ENCODE measurements at regions not wholly inside any gene's neighbourhood (a gene's known extent, or its start where the extent isn't known, plus 50 kb on each side); places are given as distances from the start of the nearest gene placed in this dataset.

DNA sequence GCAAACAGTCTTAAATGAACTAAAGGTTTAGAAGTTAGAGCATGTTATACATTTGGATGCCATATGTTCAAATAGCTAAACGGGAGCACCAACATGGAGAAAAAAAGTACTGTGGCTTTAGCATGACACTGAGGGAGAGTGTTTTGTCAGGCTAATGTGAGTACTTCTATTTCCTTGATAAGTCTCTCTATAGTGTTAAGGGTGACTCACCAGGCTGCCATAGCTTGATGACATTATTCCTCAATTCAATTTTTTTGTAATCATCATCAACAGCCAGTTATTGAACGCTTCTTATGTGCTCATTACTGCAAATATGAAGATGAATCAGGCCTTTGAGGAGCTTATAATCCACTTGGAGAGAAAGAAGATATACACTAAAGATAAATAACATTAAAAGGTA lies 211.4 kb upstream of the GPR101 start:
- Histone ChIP-seq H3K27me3 (ENCODE audit: control insufficient read depth, insufficient read depth, low read length) (no peaks in the 10 kb centered on the region), H3K4me3 (ENCODE audit: low read length) (no peak overlapping the region), H3K4me1 (ENCODE audit: control insufficient read depth, insufficient read depth, low read length) (no peaks in the 10 kb centered on the region), H3K36me3 (ENCODE audit: control insufficient read depth, insufficient read depth, low read length) (no peaks in the 10 kb centered on the region), H3K9ac (ENCODE audit: low read length) (no peak overlapping the region), H3K9me3 (ENCODE audit: control insufficient read depth, low read length) (no peaks in the 10 kb centered on the region)

DNA sequence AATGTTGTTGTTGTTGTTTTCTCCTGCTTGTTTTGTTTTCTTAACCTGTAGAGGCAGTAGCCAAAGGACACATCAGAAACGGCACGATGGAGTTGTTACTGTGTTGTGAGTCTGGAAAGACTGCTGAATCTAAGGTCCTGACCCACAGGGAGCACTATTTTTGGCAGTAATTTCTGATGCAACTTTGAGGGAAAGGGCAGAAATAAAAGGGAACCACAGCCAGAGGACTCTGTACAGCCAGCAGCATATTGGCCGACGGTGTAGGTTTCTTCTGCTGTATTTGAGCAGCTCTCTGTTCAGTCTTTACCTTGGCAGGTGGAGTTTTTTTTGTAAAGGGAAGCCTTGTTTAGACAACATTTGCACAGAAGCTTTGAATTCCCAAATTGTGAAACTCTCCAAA lies 203.0 kb upstream of the GPR101 start:
- Histone ChIP-seq H3K4me1 (ENCODE audit: control insufficient read depth, insufficient read depth, low read length) (no peaks in the 10 kb centered on the region), H3K36me3 (ENCODE audit: control insufficient read depth, insufficient read depth, low read length) (no peaks in the 10 kb centered on the region), H3K27me3 (ENCODE audit: control insufficient read depth, insufficient read depth, low read length) (no peaks in the 10 kb centered on the region)

DNA sequence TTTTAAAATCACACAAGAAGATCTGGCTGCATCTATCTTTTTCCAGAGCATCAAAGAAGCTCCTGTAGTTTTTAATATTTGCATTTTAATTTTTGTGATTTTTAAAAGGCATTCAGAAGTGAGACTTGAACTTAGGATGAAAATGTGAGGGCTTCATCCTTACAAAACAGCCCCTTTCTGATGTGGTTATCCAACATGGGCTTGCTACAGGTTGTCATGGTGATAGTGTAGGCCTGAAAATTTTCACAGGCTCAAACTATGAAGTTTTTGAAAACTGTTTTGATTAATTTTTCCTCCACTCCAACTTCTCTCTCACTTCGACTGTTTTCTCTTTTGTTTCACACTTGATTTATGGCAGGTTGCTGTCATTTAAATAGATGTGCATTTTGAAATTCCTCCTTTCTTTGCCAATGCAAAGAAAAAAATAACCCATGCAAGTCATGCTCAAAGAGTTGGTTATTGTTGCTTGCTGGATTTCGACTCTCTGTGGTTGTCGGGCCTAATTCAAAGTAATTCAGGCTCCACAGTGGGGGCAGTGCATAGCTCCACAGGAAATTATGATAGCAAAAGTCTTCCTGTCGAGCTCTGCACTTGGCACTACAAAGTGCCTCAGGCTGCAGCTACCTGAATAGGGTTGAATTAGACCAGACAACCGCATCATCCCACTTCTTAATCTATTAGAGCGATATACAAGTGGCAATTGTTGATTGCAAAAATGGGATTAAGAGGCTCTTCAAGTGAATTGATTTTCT lies 201.0 kb upstream of the GPR101 start:
- no peaks in the 10 kb centered on the region for H3K9me3 ChIP-seq (ENCODE audit: control insufficient read depth, low read length)
- no peaks in the 10 kb centered on the region for H3K4me1 ChIP-seq (ENCODE audit: control insufficient read depth, insufficient read depth, low read length)
- no peaks in the 10 kb centered on the region for H3K27me3 ChIP-seq (ENCODE audit: control insufficient read depth, insufficient read depth, low read length)
- no peaks in the 10 kb centered on the region for H3K36me3 ChIP-seq (ENCODE audit: control insufficient read depth, insufficient read depth, low read length)
- no peak overlapping the region for H3K9ac ChIP-seq (ENCODE audit: low read length)
- no peak overlapping the region for H3K4me3 ChIP-seq (ENCODE audit: low read length)

More for the DNA sequence above, 203.0 kb upstream of the GPR101 start:
- H3K4me3 ChIP-seq (ENCODE audit: low read length) = no peak overlapping the region
- H3K9ac ChIP-seq (ENCODE audit: low read length) = no peak overlapping the region
- H3K9me3 ChIP-seq (ENCODE audit: control insufficient read depth, low read length) = no peaks in the 10 kb centered on the region

DNA sequence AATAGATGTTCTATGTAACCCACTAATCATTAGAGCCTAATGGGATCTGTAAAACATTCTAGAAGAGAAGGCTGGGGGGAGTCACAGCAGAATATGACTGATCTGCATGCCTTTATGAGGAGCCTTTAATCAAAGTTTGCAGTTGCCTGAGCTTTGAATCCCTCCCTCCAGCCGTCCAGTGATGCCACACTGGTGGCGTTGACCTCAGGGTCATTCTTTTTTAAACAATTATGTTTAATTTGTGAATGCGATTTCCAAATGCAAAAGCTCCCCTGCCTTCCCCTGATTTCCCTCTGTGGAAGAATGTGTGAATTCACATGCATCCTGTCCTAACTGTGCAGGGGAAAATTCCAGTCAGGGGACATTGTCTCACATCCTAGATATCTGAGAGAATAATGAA lies 199.7 kb upstream of the GPR101 start:
- no peaks in the 10 kb centered on the region for H3K27me3 ChIP-seq (ENCODE audit: control insufficient read depth, insufficient read depth, low read length)
- H3K4me1 ChIP-seq (ENCODE audit: control insufficient read depth, insufficient read depth, low read length) = no peaks in the 10 kb centered on the region
- no peaks in the 10 kb centered on the region for H3K9me3 ChIP-seq (ENCODE audit: control insufficient read depth, low read length)
- no peak overlapping the region for H3K4me3 ChIP-seq (ENCODE audit: low read length)
- H3K36me3 ChIP-seq (ENCODE audit: control insufficient read depth, insufficient read depth, low read length) = no peaks in the 10 kb centered on the region
- no peak overlapping the region for H3K9ac ChIP-seq (ENCODE audit: low read length)

DNA sequence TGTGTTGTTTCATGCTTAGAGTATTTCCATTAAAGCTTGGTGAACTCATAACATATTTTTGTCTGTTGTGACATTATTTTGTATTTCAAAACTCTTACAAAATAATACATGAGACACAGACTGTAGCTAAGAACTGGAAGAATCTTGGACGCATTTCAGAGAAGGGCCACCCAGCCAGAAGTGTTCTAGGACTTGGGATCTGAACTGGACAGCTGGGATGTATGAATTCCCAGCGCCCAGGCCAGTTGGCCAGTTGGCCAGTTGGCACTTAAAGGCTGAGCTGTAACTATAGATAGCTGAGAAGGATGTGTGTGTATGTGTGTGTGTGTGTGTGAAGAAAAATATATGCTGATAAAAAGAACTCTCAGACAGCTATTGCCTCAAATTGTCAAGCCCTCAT lies 193.4 kb upstream of the GPR101 start:
- Histone ChIP-seq H3K9ac (ENCODE audit: low read length) (no peak overlapping the region), H3K4me1 (ENCODE audit: control insufficient read depth, insufficient read depth, low read length) (no peaks in the 10 kb centered on the region), H3K4me3 (ENCODE audit: low read length) (no peak overlapping the region), H3K27me3 (ENCODE audit: control insufficient read depth, insufficient read depth, low read length) (no peaks in the 10 kb centered on the region), H3K9me3 (ENCODE audit: control insufficient read depth, low read length) (no peaks in the 10 kb centered on the region), H3K36me3 (ENCODE audit: control insufficient read depth, insufficient read depth, low read length) (no peaks in the 10 kb centered on the region)

DNA sequence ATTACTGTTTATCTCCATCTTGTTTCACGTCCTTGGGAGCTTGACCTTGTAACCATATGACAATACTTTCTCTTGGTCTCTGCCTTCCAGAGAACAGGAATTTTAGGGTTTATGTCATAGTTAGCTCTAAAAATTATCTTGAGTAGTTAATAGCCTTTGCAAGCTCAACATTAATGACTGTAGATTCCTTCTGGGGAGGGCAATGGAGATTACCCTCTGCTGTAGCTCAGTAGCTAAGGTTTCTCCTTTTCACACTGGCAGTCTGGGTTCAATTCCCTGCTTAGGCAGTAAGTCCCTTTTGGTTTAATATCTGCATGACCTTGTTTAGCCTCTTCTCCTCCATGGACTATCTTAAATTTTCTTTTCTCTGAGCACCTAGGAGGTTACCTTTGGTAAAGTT lies 181.7 kb upstream of the GPR101 start:
- Histone ChIP-seq H3K9ac (ENCODE audit: low read length) (no peak overlapping the region), H3K4me1 (ENCODE audit: control insufficient read depth, insufficient read depth, low read length) (no peaks in the 10 kb centered on the region), H3K36me3 (ENCODE audit: control insufficient read depth, insufficient read depth, low read length) (no peaks in the 10 kb centered on the region), H3K9me3 (ENCODE audit: control insufficient read depth, low read length) (no peaks in the 10 kb centered on the region), H3K27me3 (ENCODE audit: control insufficient read depth, insufficient read depth, low read length) (no peaks in the 10 kb centered on the region), H3K4me3 (ENCODE audit: low read length) (no peak overlapping the region)

DNA sequence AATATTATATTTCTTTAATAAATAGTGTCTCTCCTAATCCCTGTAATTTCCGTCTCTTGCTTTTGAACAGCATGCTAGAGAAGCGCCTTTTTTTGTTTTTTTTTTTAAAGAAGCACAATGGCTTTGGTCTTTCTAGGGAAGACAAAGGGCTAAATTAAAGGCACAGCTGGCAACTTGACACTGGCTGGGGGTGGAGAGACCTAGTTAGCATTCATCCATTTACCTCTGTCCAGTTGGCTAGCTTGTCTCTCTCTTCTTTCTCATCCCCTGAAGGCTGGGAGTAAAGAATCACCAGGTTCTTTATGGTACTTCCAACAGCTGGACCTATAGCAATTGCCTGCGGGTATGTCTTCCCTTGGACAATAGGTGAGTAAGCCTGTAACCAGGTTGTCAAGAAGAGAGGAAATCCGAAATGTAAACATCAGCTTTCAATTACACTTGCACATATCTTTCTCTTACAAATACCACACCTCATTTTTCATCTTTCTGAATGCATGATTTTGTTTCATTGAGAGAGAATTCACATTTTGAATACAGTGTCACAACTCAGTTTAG lies 178.4 kb upstream of the GPR101 start:
- H3K4me1 ChIP-seq (ENCODE audit: control insufficient read depth, insufficient read depth, low read length) = no peaks in the 10 kb centered on the region
- no peaks in the 10 kb centered on the region for H3K36me3 ChIP-seq (ENCODE audit: control insufficient read depth, insufficient read depth, low read length)
- no peaks in the 10 kb centered on the region for H3K27me3 ChIP-seq (ENCODE audit: control insufficient read depth, insufficient read depth, low read length)
- H3K4me3 ChIP-seq (ENCODE audit: low read length) = no peak overlapping the region
- H3K9me3 ChIP-seq (ENCODE audit: control insufficient read depth, low read length) = no peaks in the 10 kb centered on the region
- no peak overlapping the region for H3K9ac ChIP-seq (ENCODE audit: low read length)

DNA sequence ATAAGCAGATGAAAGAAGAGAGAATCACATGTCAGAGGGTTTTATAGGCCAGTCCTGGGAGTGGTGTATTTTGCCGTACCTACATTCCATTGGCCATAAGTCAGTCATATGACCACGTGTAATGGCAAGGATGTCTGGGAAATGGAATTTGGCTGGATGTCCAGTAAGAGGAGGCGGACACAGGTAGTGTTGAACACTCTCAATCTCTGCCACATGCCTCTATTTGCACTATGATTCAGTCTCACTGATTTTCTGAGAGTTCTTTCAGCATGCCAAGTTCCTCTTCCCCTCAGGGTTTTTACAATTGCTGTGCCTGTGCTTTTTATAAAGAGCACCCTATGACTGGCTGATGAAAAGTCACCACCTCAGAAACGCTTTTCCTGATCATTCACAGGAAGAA lies 164.2 kb upstream of the GPR101 start:
- Histone ChIP-seq H3K36me3 (ENCODE audit: control insufficient read depth, insufficient read depth, low read length) (no peaks in the 10 kb centered on the region), H3K9me3 (ENCODE audit: control insufficient read depth, low read length) (no peaks in the 10 kb centered on the region), H3K4me1 (ENCODE audit: control insufficient read depth, insufficient read depth, low read length) (no peaks in the 10 kb centered on the region), H3K4me3 (ENCODE audit: low read length) (no peak overlapping the region), H3K27me3 (ENCODE audit: control insufficient read depth, insufficient read depth, low read length) (no peaks in the 10 kb centered on the region), H3K9ac (ENCODE audit: low read length) (no peak overlapping the region)

DNA sequence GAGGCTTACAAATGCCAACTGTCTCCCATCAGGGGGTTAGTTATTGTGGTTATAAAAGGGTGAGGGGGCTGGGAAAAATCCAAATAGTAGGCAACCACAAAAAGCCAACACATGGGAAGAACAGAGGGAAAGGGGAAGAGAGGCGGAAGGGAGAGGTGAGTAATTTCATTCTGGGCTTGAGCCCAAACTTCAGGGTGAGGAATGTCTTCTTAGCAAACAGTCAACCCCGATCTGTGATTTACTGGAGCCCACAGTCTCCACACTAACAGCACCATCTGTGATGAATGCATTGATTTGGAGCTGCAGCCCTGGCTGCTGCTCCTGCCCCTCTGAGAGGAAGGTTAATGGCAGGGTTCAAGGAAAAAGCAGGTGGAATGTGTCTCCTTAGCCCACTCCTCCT lies 162.2 kb upstream of the GPR101 start:
- H3K4me1 ChIP-seq (ENCODE audit: control insufficient read depth, insufficient read depth, low read length) = no peaks in the 10 kb centered on the region
- no peaks in the 10 kb centered on the region for H3K27me3 ChIP-seq (ENCODE audit: control insufficient read depth, insufficient read depth, low read length)
- H3K36me3 ChIP-seq (ENCODE audit: control insufficient read depth, insufficient read depth, low read length) = no peaks in the 10 kb centered on the region
- no peak overlapping the region for H3K9ac ChIP-seq (ENCODE audit: low read length)
- no peaks in the 10 kb centered on the region for H3K9me3 ChIP-seq (ENCODE audit: control insufficient read depth, low read length)
- H3K4me3 ChIP-seq (ENCODE audit: low read length) = no peak overlapping the region

DNA sequence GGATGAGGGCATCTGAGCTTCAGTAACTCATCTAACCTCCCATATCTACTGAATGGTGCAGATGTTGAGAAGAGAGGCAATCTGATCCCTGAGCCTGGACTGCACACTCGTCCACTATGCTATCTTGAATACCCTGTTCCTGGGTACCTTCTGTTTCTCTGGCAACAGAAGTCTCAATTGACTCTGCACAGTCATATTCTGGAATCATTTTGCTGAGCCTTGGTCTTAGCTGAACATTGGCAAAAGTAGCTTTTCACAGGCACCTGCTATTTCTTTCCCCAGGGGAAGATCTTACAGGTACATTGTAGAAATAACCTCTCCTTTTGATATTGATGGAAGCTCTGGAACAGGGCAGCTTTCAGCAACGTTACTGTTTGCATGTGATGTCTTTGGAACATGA lies 161.5 kb upstream of the GPR101 start:
- H3K36me3 ChIP-seq (ENCODE audit: control insufficient read depth, insufficient read depth, low read length) = no peaks in the 10 kb centered on the region
- no peaks in the 10 kb centered on the region for H3K27me3 ChIP-seq (ENCODE audit: control insufficient read depth, insufficient read depth, low read length)
- H3K9ac ChIP-seq (ENCODE audit: low read length) = no peak overlapping the region
- H3K4me3 ChIP-seq (ENCODE audit: low read length) = no peak overlapping the region
- no peaks in the 10 kb centered on the region for H3K9me3 ChIP-seq (ENCODE audit: control insufficient read depth, low read length)
- H3K4me1 ChIP-seq (ENCODE audit: control insufficient read depth, insufficient read depth, low read length) = no peaks in the 10 kb centered on the region

DNA sequence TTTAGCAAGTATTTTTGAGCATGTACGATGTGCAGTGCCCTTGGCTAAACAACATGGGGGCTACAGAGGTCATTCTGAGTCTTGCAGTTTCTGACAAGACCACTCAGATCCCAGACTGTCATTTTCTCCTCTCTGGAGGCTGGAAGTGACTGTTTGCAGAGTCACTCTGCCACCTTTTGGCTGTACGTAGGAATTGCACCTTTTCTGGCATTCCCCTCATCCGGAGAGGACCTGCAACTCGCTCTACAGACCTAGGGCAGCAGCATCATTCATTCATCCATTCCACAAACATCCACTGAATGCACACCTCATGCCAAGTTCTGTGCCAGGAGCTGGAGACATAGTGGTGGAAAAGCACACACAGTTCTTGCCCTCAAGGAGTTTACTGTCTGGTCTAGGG lies 160.4 kb upstream of the GPR101 start:
- Histone ChIP-seq H3K9ac (ENCODE audit: low read length) (no peak overlapping the region), H3K27me3 (ENCODE audit: control insufficient read depth, insufficient read depth, low read length) (no peaks in the 10 kb centered on the region), H3K4me3 (ENCODE audit: low read length) (no peak overlapping the region), H3K4me1 (ENCODE audit: control insufficient read depth, insufficient read depth, low read length) (no peaks in the 10 kb centered on the region), H3K36me3 (ENCODE audit: control insufficient read depth, insufficient read depth, low read length) (no peaks in the 10 kb centered on the region), H3K9me3 (ENCODE audit: control insufficient read depth, low read length) (no peaks in the 10 kb centered on the region)

DNA sequence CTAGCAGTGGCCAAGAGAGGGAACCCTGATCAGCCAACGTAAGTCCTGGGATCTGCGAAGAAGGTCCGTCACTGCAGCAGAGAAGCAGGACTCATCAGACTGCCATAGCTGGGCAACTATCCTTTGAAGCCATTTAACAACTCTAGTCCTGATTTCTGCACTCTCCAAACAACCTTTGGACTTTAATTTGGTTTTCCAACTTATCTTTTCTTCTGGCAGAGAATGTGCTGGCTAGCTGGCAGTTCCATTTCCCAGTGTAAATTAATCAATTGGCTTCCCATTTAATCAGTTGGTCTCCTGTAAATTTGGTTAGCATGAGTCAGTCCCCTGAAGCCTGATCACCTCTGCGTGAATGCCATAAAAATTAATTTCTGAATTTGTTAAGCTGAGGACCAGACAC lies 153.7 kb upstream of the GPR101 start:
- Histone ChIP-seq H3K9ac (ENCODE audit: low read length) (no peak overlapping the region), H3K27me3 (ENCODE audit: control insufficient read depth, insufficient read depth, low read length) (no peaks in the 10 kb centered on the region), H3K36me3 (ENCODE audit: control insufficient read depth, insufficient read depth, low read length) (no peaks in the 10 kb centered on the region), H3K4me1 (ENCODE audit: control insufficient read depth, insufficient read depth, low read length) (peaks cover 10% of the 10 kb centered on the region), H3K4me3 (ENCODE audit: low read length) (no peak overlapping the region), H3K9me3 (ENCODE audit: control insufficient read depth, low read length) (no peaks in the 10 kb centered on the region)

DNA sequence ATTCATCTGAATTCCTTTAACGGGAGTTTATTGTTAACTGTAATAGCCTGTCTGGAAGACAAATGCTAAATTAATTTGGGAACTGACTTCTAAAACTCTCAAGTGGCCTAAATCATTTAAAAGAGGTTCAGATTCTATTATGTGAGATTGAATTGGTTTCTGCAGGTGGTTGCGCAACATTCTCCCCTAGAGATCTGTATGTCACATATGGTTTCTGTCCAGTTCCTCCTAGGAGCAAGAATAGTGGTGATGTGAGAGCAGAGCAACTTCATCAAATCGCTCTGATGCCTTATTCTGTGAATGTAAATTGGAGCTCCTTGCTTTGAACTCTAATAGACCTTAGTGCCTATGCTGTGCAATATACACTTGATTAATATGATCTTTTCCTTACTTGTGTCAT lies 144.6 kb upstream of the GPR101 start:
- no peak overlapping the region for H3K4me3 ChIP-seq (ENCODE audit: low read length)
- H3K27me3 ChIP-seq (ENCODE audit: control insufficient read depth, insufficient read depth, low read length) = no peaks in the 10 kb centered on the region
- no peaks in the 10 kb centered on the region for H3K9me3 ChIP-seq (ENCODE audit: control insufficient read depth, low read length)
- no peak overlapping the region for H3K9ac ChIP-seq (ENCODE audit: low read length)
- no peaks in the 10 kb centered on the region for H3K36me3 ChIP-seq (ENCODE audit: control insufficient read depth, insufficient read depth, low read length)
- H3K4me1 ChIP-seq (ENCODE audit: control insufficient read depth, insufficient read depth, low read length) = no peaks in the 10 kb centered on the region

All from mucosa of stomach (tissue), 1 donor.